Rectal smooth muscle tissue (tissue), 1 donor: ENCODE measurements at regions not wholly inside any gene's neighbourhood (a gene's known extent, or its start where the extent isn't known, plus 50 kb on each side); places are given as distances from the start of the nearest gene placed in this dataset.
"Not testable (repeated sequence)": the region's sequence is repeated elsewhere in the genome, so short reads cannot be mapped to it uniquely, and the experiment has no call there.

Experiments used
- H3K27ac ChIP-seq: one replicate; pipeline ENCODE4 v1.7.0; 2013; ENCODE audit warnings: low read depth, low read length, inconsistent platforms
- H3K27me3 ChIP-seq: one replicate; pipeline ENCODE4 v1.7.0; 2013; ENCODE audit warnings: low read length; ENCODE audit not compliant: control insufficient read depth, insufficient read depth
- H3K36me3 ChIP-seq: one replicate; pipeline ENCODE4 v1.7.0; 2013; ENCODE audit warnings: low read length; ENCODE audit not compliant: control insufficient read depth, insufficient read depth
- H3K4me1 ChIP-seq: one replicate; pipeline ENCODE4 v1.7.0; 2013; ENCODE audit warnings: low read length; ENCODE audit not compliant: control insufficient read depth, insufficient read depth
- H3K4me3 ChIP-seq: one replicate; pipeline ENCODE4 v1.7.0; 2013; ENCODE audit warnings: low read length
- H3K9ac ChIP-seq: one replicate; pipeline ENCODE4 v1.7.0; 2013; ENCODE audit warnings: low read length

DNA sequence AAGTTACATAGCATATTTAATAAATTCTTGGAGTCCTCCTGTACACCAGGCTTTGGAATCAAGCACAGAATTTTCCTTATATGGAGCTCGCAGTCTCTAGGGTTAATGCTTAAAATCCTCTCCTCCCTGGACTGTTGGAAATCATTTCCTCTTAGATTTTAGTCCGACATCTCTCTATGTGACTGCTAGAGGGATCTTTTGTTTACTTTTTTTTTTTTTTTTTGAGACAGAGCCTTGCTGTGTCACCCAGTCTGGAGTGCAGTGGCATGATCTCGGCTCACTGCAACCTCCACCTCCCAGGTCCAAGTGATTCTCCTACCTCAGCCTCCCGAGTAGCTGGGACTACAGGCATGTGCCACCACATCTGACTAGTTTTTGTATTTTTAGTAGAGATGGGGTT is 84.1 kb upstream of the UMPS start:
- not testable (repeated sequence) for H3K27me3 ChIP-seq, H3K27ac ChIP-seq, H3K4me1 ChIP-seq, H3K36me3 ChIP-seq, H3K4me3 ChIP-seq, H3K9ac ChIP-seq

DNA sequence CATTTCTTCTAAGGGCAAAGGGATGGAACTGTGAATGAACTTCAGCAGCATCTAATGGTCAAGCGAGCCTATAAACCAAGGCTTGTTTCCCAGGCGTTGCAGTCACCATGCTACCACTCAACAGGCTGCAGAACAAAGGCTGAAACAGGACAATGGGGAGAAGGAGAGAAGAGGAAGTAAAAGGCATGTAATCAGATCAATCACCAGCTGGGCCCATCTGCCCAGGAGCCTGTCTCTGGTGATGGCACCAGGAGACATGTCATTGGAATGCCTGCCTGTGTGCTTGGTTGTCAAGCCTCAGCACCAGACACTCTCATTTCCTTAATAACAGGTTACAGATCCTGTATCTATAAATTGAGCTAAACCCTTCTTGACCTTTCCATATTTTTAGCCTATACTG is 81.7 kb upstream of the UMPS start:
- Histone ChIP-seq H3K27ac (no peak overlapping the region), H3K4me3 (no peak overlapping the region), H3K9ac (no peak overlapping the region), H3K4me1 (no peaks in the 10 kb centered on the region), H3K36me3 (peaks cover 2% of the 10 kb centered on the region), H3K27me3 (no peaks in the 10 kb centered on the region)

DNA sequence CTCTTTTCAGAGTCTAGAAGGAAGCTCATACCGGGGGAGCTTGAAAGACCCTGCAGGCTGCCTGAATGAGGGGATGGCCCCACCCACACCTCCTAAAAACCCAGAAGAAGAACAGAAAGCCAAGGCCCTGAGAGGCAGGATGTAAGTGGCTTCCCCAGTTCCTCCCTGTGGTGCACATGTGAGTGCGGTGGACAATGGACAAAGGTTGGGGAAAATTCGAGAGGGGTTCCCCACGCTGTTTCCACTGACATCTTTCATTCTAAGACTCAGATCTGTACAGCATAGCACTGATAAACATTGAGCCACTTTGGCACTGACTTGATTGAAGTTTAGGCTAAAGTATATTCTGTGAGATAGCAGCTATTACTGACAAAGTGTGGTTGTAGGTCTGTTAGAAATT is 79.5 kb upstream of the UMPS start:
- H3K4me1 ChIP-seq = no peaks in the 10 kb centered on the region
- no peak overlapping the region for H3K4me3 ChIP-seq
- H3K9ac ChIP-seq = no peak overlapping the region
- no peak overlapping the region for H3K27ac ChIP-seq
- peaks cover 2% of the 10 kb centered on the region for H3K36me3 ChIP-seq
- H3K27me3 ChIP-seq = no peaks in the 10 kb centered on the region

- H3K4me3 ChIP-seq, H3K9ac ChIP-seq, H3K27me3 ChIP-seq, H3K4me1 ChIP-seq, H3K27ac ChIP-seq, H3K36me3 ChIP-seq: not testable (repeated sequence)
These were observed 78.8 kb upstream of the UMPS start for GRCh38 chr3:124651416-124651815.

DNA sequence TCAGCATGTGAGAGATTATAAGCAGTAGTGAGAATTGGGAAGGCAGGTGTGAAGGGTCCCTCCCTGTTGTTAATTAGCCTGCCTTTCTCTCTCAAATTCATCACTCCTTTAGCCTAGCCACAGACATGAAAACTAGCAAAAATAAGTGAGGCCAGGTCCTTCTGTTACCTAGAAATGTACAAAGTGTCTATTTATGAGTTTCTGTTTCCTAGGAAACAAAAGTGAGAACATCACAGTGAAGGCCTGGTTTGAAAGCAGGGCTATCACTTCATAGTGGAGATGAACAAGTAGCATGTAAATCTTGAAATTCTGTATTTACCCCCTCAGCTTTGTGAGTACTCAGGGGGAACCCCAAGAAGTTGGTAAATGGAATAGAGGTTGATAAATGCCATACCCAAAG is 78.2 kb upstream of the UMPS start:
- Histone ChIP-seq H3K9ac (no peak overlapping the region), H3K4me3 (no peak overlapping the region), H3K27me3 (no peaks in the 10 kb centered on the region), H3K36me3 (peaks cover 2% of the 10 kb centered on the region), H3K27ac (no peak overlapping the region), H3K4me1 (no peaks in the 10 kb centered on the region)

DNA sequence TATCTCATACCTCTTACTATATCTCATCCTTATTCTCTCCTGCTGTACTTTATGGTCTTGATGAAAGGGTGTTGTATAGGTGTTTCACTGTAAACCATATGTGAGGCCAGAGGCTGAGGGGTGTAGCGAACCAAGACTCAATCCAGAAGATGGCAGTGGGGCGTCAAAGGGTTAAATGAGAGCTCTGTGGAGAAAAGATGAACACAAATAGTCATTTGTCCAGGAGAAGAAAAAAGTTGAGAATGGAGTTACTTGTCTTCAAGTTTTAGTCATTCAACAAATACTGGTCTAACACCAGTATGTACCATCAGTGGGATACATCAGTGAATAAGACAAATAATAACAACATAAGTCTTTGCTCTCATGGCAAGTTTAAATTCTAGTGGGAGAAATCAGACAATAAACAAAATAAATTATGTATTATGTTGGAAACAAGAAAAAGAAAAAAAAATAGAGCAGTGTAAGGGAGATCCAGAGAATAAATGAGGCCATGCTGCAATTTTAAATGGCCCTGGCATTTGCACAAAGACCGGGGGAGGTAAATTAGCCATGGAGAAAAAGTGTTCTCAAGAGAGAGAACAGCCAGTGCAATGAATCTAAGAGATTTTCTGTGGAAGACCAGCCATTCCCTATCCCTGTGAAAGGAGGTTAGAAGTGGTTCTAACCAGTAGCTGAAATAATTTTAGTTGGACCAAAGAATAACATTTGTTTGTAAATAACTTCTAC is 77.0 kb upstream of the UMPS start:
- Histone ChIP-seq H3K9ac (no peak overlapping the region), H3K27me3 (no peaks in the 10 kb centered on the region), H3K36me3 (peaks cover 5% of the 10 kb centered on the region), H3K4me3 (no peak overlapping the region), H3K4me1 (no peaks in the 10 kb centered on the region), H3K27ac (no peak overlapping the region)

DNA sequence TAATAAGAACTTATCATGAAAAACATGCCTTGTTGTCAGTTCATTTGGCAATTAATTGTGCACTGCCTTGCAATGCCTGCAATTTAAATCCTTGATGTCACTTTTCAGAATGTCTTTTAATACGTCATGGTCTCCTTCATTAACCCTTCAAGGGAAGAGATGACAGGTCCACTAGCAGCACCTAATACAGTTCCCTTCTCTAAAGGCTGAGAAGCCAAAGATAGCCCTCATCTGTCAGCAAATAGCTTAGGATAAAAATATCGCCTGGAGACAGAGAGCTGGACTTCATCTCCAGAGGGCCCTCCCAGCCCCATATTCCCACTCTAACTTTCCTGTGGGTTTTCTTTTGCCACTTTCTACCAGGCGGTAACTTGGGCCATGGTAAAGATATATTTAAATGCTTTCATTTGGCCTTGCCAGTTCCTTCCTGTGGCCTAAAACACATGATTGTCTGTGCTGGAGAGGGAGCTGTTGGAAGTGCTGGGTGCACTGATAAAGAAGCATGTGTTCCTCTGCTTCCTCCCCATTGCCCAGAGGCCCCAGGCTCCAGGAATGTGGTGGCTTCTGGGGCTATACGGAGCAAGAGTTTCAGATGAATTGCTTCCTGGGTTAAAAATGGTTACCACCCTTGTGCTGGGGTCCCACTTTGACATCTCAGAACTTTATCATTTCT is 76.3 kb upstream of the UMPS start:
- Histone ChIP-seq H3K27ac (no peak overlapping the region), H3K4me1 (no peaks in the 10 kb centered on the region), H3K27me3 (no peaks in the 10 kb centered on the region), H3K36me3 (peaks cover 5% of the 10 kb centered on the region), H3K9ac (no peak overlapping the region), H3K4me3 (no peak overlapping the region)

DNA sequence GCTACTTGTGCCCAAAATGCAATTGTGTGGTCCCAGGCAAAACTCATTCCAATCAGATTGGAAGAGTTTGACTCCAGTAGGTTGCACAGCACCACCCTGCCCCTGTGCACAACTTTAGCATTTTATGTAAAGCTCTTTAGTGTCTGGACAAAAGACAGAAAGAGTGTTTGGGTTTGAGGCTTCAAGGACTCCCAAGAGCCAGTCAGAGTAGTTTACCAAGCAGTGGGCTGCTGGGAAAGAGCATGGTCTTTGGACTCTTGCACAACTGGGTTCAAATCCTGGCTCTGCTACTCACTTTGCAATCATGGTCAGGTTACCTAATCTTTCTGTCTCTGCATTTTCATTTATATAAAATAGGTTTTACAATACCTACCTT is 75.8 kb upstream of the UMPS start:
- no peaks in the 10 kb centered on the region for H3K4me1 ChIP-seq
- H3K9ac ChIP-seq = no peak overlapping the region
- H3K36me3 ChIP-seq = peaks cover 5% of the 10 kb centered on the region
- no peak overlapping the region for H3K4me3 ChIP-seq
- no peak overlapping the region for H3K27ac ChIP-seq
- H3K27me3 ChIP-seq = no peaks in the 10 kb centered on the region

DNA sequence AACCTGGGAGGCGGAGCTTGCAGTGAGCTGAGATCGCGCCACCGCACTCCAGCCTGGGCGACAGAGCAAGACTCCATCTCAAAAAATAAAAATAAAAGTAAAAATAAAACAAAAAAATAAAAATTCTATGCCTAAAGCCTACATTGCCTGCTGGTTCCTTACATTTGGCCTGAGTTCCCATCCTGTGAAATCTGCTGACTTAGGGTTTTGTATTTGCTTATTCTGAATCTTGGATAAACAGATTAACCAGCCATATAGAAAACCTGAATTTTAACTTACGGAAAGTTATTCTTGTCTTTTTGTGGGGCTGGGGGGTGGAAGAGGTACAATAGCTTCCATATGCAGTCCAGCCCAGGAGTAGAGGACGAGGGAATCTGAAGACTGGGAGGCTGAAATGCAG is 73.7 kb upstream of the UMPS start:
- H3K4me3 ChIP-seq = no peak overlapping the region
- no peak overlapping the region for H3K27ac ChIP-seq
- peaks cover 7% of the 10 kb centered on the region for H3K36me3 ChIP-seq
- no peaks in the 10 kb centered on the region for H3K4me1 ChIP-seq
- no peak overlapping the region for H3K9ac ChIP-seq
- H3K27me3 ChIP-seq = no peaks in the 10 kb centered on the region

DNA sequence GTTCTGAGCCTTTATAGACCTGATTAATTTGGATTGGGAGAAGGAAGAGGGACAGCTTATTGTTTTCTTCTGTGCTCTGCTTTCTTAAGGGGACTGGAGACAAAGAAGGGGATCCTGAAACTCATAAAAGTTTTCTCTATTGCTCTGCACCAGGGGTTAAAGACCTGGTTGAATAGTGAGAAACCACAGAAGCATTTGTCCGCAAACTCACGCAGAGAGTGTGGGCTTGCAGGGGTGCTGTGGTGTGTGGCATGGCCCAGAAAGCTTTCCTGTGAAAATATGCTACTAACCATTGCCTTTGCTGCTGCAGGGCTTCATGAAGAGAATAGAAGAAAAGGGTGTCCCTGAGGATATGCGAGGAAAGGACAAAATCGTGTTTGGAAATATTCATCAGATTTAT is 73.1 kb upstream of the UMPS start:
- Histone ChIP-seq H3K4me1 (no peaks in the 10 kb centered on the region), H3K27ac (no peak overlapping the region), H3K36me3 (peaks cover 10% of the 10 kb centered on the region), H3K9ac (no peak overlapping the region), H3K27me3 (no peaks in the 10 kb centered on the region), H3K4me3 (no peak overlapping the region)

GRCh38 chr3:124658270-124658669 is 72.0 kb upstream of the UMPS start:
- H3K4me1 ChIP-seq = no peaks in the 10 kb centered on the region
- H3K27me3 ChIP-seq = no peaks in the 10 kb centered on the region
- H3K36me3 ChIP-seq = peaks cover 8% of the 10 kb centered on the region
- H3K4me3 ChIP-seq = no peak overlapping the region
- no peak overlapping the region for H3K9ac ChIP-seq
- no peak overlapping the region for H3K27ac ChIP-seq

GRCh38 chr3:124659175-124659574 is 71.1 kb upstream of the UMPS start:
- Histone ChIP-seq H3K4me1 (no peaks in the 10 kb centered on the region), H3K36me3 (peaks cover 8% of the 10 kb centered on the region), H3K27me3 (no peaks in the 10 kb centered on the region), H3K9ac (no peak overlapping the region), H3K4me3 (no peak overlapping the region), H3K27ac (no peak overlapping the region)

DNA sequence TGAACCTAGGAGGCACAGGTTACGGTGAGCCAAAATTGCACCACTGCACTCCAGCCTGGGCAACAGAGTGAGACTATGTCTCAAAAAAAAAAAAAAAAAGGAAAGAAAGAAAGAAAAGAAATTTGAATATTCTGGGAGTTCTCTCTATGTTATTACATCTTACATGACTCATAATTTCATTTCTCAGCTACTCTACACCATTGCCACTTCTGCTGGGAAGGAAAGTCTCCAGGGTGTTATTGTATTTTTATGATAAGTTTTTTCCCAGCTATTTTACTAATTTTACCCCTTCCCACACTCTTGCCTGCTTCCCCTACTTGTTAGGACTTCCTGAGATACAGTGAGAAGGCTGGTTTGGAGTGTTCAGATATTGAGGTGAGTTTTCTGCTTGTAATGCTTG is 69.7 kb upstream of the UMPS start:
- no peaks in the 10 kb centered on the region for H3K27me3 ChIP-seq
- no peak overlapping the region for H3K4me3 ChIP-seq
- H3K27ac ChIP-seq = no peak overlapping the region
- peaks cover 8% of the 10 kb centered on the region for H3K36me3 ChIP-seq
- H3K4me1 ChIP-seq = no peaks in the 10 kb centered on the region
- H3K9ac ChIP-seq = no peak overlapping the region
